Skeletal muscle satellite cell (primary cell): ENCODE measurements at regions not wholly inside any gene's neighbourhood (a gene's known extent, or its start where the extent isn't known, plus 50 kb on each side); places are given as distances from the start of the nearest gene placed in this dataset.
"Not testable (repeated sequence)": the region's sequence is repeated elsewhere in the genome, so short reads cannot be mapped to it uniquely, and the experiment has no call there.

Experiments
- H3K27me3 ChIP-seq: 2 replicates; pipeline ENCODE4 v1.7.0; 2013; ENCODE audit warnings: low read length; ENCODE audit not compliant: control insufficient read depth, insufficient read depth
- H3K36me3 ChIP-seq: 2 replicates; pipeline ENCODE4 v1.7.0; 2013; ENCODE audit warnings: mild to moderate bottlenecking, control low read depth, low read length; ENCODE audit not compliant: insufficient read depth
- H3K4me1 ChIP-seq: 2 replicates; pipeline ENCODE4 v1.7.0; 2013; ENCODE audit warnings: low read length; ENCODE audit not compliant: control insufficient read depth, insufficient read depth
- H3K4me2 ChIP-seq: 2 replicates; pipeline ENCODE4 v1.7.0; 2013; ENCODE audit warnings: mild to moderate bottlenecking, low read length
- H3K4me3 ChIP-seq: 2 replicates; pipeline ENCODE4 v1.7.0; 2013; ENCODE audit warnings: low read length
- H3K9ac ChIP-seq: 2 replicates; pipeline ENCODE4 v1.7.0; 2013; ENCODE audit warnings: mild to moderate bottlenecking, low read depth, low read length, moderate library complexity
- H3K9me3 ChIP-seq: replicated peaks from 2 replicates; pipeline ENCODE4 v1.7.0; 2013; ENCODE audit warnings: mild to moderate bottlenecking, control low read depth, low read length

DNA sequence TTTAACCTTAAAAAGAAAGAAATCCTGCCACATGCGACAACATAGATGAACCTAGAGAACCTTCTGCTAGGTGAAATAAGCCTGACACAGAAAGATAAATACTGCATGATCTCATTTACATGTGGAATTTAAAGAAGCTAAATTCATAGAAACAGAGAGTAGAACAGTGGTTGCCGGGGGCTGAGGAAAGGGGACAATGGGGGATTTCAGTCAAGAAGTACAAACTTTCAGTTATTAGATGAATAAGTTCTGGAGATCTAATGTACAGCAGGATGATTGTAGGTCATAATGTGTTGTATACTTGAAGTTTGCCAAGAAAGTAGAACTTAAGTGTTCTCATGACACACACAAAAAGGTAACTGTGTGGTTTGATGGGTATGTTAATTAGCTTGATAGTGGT is 204.3 kb upstream of the PRSS16 start:
- H3K4me1 ChIP-seq: no peaks in the 10 kb centered on the region
- peaks cover 4% of the 10 kb centered on the region for H3K27me3 ChIP-seq
- no peak overlapping the region for H3K9ac ChIP-seq
- no peaks in the 10 kb centered on the region for H3K9me3 ChIP-seq
- H3K4me3 ChIP-seq: no peak overlapping the region
- no peak overlapping the region for H3K4me2 ChIP-seq
- H3K36me3 ChIP-seq: no peaks in the 10 kb centered on the region

DNA sequence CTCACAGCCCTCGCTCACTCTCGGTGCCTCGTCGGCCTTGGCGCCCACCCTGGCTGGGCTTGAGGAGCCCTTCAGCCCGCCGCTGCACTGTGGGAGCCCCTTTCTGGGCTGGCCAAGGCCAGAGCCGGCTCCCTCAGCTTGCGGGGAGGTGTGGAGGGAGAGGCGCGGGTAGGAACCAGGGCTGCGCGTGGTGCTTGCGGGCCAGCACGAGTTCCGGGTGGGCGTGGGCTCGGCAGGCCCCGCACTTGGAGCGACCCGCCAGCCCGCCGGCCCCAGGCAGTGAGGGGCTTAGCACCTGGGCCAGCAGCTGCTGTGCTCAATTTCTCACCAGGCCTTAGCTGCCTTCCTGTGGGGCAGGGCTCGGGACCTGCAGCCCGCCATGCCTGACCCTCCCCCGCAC is 202.4 kb upstream of the PRSS16 start:
- not testable (repeated sequence) for H3K27me3 ChIP-seq, H3K36me3 ChIP-seq, H3K4me2 ChIP-seq, H3K4me3 ChIP-seq, H3K9me3 ChIP-seq, H3K9ac ChIP-seq, H3K4me1 ChIP-seq

- H3K9me3 ChIP-seq, H3K4me1 ChIP-seq, H3K4me2 ChIP-seq, H3K9ac ChIP-seq, H3K27me3 ChIP-seq, H3K4me3 ChIP-seq, H3K36me3 ChIP-seq: not testable (repeated sequence)
Measured at GRCh38 chr6:27047725-27048124, 199.8 kb upstream of the PRSS16 start.

DNA sequence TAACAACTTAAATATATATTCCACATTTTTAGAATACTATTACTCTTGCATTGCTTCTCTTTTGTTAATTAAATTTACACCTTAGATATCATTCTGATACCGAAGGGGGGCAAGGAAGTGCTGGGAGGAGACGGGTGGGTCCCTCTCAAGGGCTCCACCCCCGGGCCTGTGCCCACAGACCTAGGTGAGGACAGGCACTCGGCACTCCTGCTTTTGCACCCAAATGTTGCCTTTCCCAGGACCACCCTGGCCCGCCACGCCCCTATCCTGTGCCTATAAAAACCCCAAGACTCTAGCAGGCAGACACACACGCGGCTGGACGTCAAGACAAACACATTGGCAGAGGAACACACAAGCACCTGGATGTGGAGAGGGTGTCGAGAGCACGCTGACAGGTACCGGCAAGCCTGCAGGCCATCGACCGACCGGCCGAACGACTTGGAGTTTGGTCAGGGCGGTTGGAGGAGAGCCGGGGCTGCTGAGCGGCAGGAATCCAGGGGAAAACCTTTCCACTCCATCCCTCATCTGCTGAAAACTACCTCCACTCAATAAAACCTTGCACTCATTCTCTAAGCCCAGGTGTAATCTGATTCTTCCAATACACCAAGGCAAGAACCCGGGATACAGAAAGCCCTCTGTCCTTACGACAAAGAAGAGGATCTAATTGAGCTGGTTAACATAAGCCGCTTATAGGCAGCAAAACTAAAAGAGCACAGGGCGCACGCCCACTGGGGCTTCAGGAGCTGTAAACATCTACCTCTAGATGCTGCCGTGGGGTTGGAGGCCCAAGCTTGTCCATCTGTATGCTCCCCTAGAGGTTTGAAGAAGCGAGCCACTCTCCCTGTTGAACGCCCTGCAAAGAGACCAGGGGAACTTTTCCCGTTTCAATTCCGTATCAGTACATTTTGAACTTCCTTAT is 197.4 kb upstream of the PRSS16 start:
- no peaks in the 10 kb centered on the region for H3K27me3 ChIP-seq
- H3K9ac ChIP-seq: no peak overlapping the region
- H3K4me1 ChIP-seq: no peaks in the 10 kb centered on the region
- H3K4me3 ChIP-seq: no peak overlapping the region
- no peaks in the 10 kb centered on the region for H3K9me3 ChIP-seq
- no peaks in the 10 kb centered on the region for H3K36me3 ChIP-seq
- no peak overlapping the region for H3K4me2 ChIP-seq

- not testable (repeated sequence) for H3K27me3 ChIP-seq, H3K4me3 ChIP-seq, H3K9me3 ChIP-seq, H3K36me3 ChIP-seq, H3K9ac ChIP-seq, H3K4me1 ChIP-seq, H3K4me2 ChIP-seq
Measured at GRCh38 chr6:27052082-27052730, 195.3 kb upstream of the PRSS16 start.

- H3K27me3 ChIP-seq: no peaks in the 10 kb centered on the region
- no peak overlapping the region for H3K9ac ChIP-seq
- no peak overlapping the region for H3K4me3 ChIP-seq
- H3K4me1 ChIP-seq: no peaks in the 10 kb centered on the region
- no peaks in the 10 kb centered on the region for H3K36me3 ChIP-seq
- H3K4me2 ChIP-seq: no peak overlapping the region
- H3K9me3 ChIP-seq: no peaks in the 10 kb centered on the region
Measured at GRCh38 chr6:27052731-27053082, 194.8 kb upstream of the PRSS16 start.

GRCh38 chr6:27053738-27054137 is 193.8 kb upstream of the PRSS16 start:
- no peaks in the 10 kb centered on the region for H3K4me1 ChIP-seq
- no peaks in the 10 kb centered on the region for H3K36me3 ChIP-seq
- H3K9ac ChIP-seq: no peak overlapping the region
- H3K27me3 ChIP-seq: no peaks in the 10 kb centered on the region
- H3K9me3 ChIP-seq: no peaks in the 10 kb centered on the region
- no peak overlapping the region for H3K4me2 ChIP-seq
- no peak overlapping the region for H3K4me3 ChIP-seq

GRCh38 chr6:27056615-27057014 is 190.9 kb upstream of the PRSS16 start:
- Histone ChIP-seq H3K36me3 (no peaks in the 10 kb centered on the region), H3K4me3 (no peak overlapping the region), H3K9ac (no peak overlapping the region), H3K27me3 (no peaks in the 10 kb centered on the region), H3K4me2 (no peak overlapping the region), H3K9me3 (no peaks in the 10 kb centered on the region), H3K4me1 (no peaks in the 10 kb centered on the region)

GRCh38 chr6:27059621-27060425 is 187.7 kb upstream of the PRSS16 start:
- Histone ChIP-seq H3K9ac (no peak overlapping the region), H3K9me3 (no peaks in the 10 kb centered on the region), H3K36me3 (no peaks in the 10 kb centered on the region), H3K27me3 (no peaks in the 10 kb centered on the region), H3K4me1 (no peaks in the 10 kb centered on the region), H3K4me3 (no peak overlapping the region), H3K4me2 (no peak overlapping the region)

GRCh38 chr6:27061235-27061993 is 186.1 kb upstream of the PRSS16 start:
- H3K9ac ChIP-seq: no peak overlapping the region
- no peaks in the 10 kb centered on the region for H3K27me3 ChIP-seq
- no peaks in the 10 kb centered on the region for H3K36me3 ChIP-seq
- no peak overlapping the region for H3K4me2 ChIP-seq
- H3K4me3 ChIP-seq: no peak overlapping the region
- H3K9me3 ChIP-seq: no peaks in the 10 kb centered on the region
- H3K4me1 ChIP-seq: no peaks in the 10 kb centered on the region

- no peaks in the 10 kb centered on the region for H3K4me1 ChIP-seq
- no peak overlapping the region for H3K4me3 ChIP-seq
- H3K36me3 ChIP-seq: no peaks in the 10 kb centered on the region
- no peaks in the 10 kb centered on the region for H3K9me3 ChIP-seq
- H3K27me3 ChIP-seq: no peaks in the 10 kb centered on the region
- H3K9ac ChIP-seq: no peak overlapping the region
- H3K4me2 ChIP-seq: no peak overlapping the region
Measured at GRCh38 chr6:27062755-27063154, 184.7 kb upstream of the PRSS16 start.
